Fibroblast of lung (primary cell): ENCODE measurements at regions not wholly inside any gene's neighbourhood (a gene's known extent, or its start where the extent isn't known, plus 50 kb on each side); places are given as distances from the start of the nearest gene placed in this dataset.

Source experiments
- CTCF ChIP-seq, 2 donors: IDR thresholded peaks in 1 of 2; conservative IDR thresholded peaks in 1 of 2; 1 replicate in 1 of 2; 2 replicates in 1 of 2; pipeline ENCODE4 v1.5.1; 2011 to 2012; ENCODE audit warnings: low read length in 2 of 2, control low read depth in 1 of 2, inconsistent platforms in 1 of 2, low read depth in 1 of 2, mild to moderate bottlenecking in 1 of 2
- EZH2 ChIP-seq: IDR thresholded peaks from 2 replicates; pipeline ENCODE4 v1.5.1; 2012; ENCODE audit warnings: low read length, control low read depth, mild to moderate bottlenecking; ENCODE audit errors: missing control alignments

- no peak for TF ChIP-seq CTCF (conservative IDR thresholded peaks at IDR 0.05 in 1 of 2, IDR thresholded peaks at IDR 0.05 in 1 of 2; ENCODE audit: low read depth in 1 of 2, low read length in 2 of 2)
- no peak for TF ChIP-seq EZH2
Measured at GRCh38 chr5:176161431-176161830, 76.8 kb upstream of the SIMC1 start.
